DOHH2 (cell line): ENCODE measurements at regions not wholly inside any gene's neighbourhood (a gene's known extent, or its start where the extent isn't known, plus 50 kb on each side); places are given as distances from the start of the nearest gene placed in this dataset.
"Not testable (repeated sequence)": the region's sequence is repeated elsewhere in the genome, so short reads cannot be mapped to it uniquely, and the experiment has no call there.

Experiments used
- H3F3A ChIP-seq: fragments of 200-600 bp; sonication (generic), shearing (Covaris generic); 2 replicates; pipeline ENCODE4 v1.6.0; 2016; ENCODE audit warnings: antibody characterized with exemption, mild to moderate bottlenecking; ENCODE audit not compliant: control insufficient read depth, insufficient read depth
- H3K27ac ChIP-seq: fragments of 200-600 bp; sonication (generic); 2 replicates; pipeline ENCODE4 v1.5.1; 2014; ENCODE audit warnings: low read depth, mild to moderate bottlenecking, low read length, moderate library complexity
- H3K27me3 ChIP-seq: fragments of 200-600 bp; sonication (generic); 2 replicates; pipeline ENCODE4 v1.6.1; 2014; ENCODE audit warnings: mild to moderate bottlenecking, low read length, mixed read lengths; ENCODE audit not compliant: control insufficient read depth
- H3K36me3 ChIP-seq: fragments of 200-600 bp; sonication (generic); 2 replicates; pipeline ENCODE4 v1.6.1; 2014; ENCODE audit warnings: mild to moderate bottlenecking, low read length, moderate library complexity, mixed read lengths; ENCODE audit not compliant: control insufficient read depth
- H3K4me1 ChIP-seq: fragments of 200-600 bp; sonication (generic); 2 replicates; pipeline ENCODE4 v1.6.1; 2014; ENCODE audit warnings: mild to moderate bottlenecking, low read length, mixed read lengths; ENCODE audit not compliant: control insufficient read depth
- H3K4me2 ChIP-seq: fragments of 200-600 bp; sonication (generic); 2 replicates; pipeline ENCODE4 v1.6.0; 2014; ENCODE audit warnings: mild to moderate bottlenecking, low read length, moderate library complexity
- H3K4me3 ChIP-seq: fragments of 200-600 bp; sonication (generic); 2 replicates; pipeline ENCODE4 v1.5.1; 2014; ENCODE audit warnings: mild to moderate bottlenecking, low read length, mixed read lengths
- H3K79me2 ChIP-seq: fragments of 200-600 bp; sonication (generic); 2 replicates; pipeline ENCODE4 v1.6.1; 2014; ENCODE audit warnings: mild to moderate bottlenecking, low read length, mixed read lengths; ENCODE audit not compliant: control insufficient read depth
- H3K9me2 ChIP-seq: fragments of 200-600 bp; sonication (generic); replicated peaks from 2 replicates; pipeline ENCODE4 v1.6.1; 2014; ENCODE audit warnings: mild to moderate bottlenecking, low read length, mixed read lengths; ENCODE audit not compliant: control insufficient read depth
- H3K9me3 ChIP-seq: fragments of 200-600 bp; sonication (generic); 2 replicates; pipeline ENCODE4 v1.6.1; 2014; ENCODE audit warnings: antibody characterized with exemption, low read length, mixed read lengths; ENCODE audit not compliant: control insufficient read depth, insufficient read depth
- H4K20me1 ChIP-seq: fragments of 200-600 bp; sonication (generic); 2 replicates; pipeline ENCODE4 v1.6.0; 2014; ENCODE audit warnings: low read depth, mild to moderate bottlenecking, antibody characterized with exemption, low read length, moderate library complexity; ENCODE audit not compliant: control insufficient read depth, insufficient read depth

DNA sequence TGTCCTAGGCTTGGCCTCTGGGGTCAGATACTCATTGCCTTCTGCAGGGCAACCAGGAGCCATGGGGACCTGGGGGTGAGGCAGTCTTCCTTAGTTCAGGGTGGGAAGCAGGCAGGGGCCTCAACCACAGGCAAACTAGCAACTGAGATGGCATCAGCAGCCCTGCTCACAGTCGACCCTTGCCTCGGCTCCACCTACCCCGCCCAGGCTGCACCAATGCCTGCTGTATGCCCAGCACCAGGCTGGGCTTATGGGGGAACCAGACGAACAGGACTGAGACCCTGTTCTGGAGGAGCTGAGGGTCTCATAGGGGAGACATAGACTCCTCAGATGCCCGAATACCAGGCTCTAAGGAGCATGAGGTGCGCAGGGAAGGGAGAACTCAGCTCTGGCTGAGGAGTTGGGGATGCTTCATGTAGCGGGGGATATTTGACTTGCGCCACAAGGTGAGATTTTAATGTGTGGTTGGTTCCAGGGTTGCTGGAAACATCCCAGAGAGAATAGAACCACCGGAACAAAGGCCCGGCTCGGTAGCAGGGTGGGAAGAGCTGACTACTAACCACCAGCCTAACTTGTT, 78.4 kb upstream of the GOLGA6L4 start:
- H3K79me2 ChIP-seq, H3K36me3 ChIP-seq: not testable (repeated sequence)

DNA sequence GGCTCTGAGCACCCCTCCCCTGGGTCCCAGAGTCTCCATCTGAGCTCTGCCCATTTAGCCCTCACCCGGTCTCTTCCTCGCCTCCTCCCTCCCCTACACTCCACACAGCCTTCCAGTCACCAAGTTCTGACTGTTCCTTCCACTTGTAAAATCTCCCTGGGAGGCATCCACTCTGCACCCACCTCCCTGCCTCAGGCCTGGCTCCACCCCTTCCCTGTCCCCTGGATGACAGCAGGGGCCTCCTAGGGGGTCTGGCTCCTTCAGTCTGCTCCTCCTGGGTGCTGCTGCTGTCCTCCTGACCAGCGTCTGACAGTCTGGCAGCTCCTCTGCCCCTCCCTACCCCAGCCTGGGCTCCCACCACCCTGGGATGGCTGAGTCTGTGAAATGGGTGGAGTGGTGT, 77.7 kb upstream of the GOLGA6L4 start:
- H3F3A ChIP-seq, H3K4me3 ChIP-seq, H3K4me1 ChIP-seq, H3K27me3 ChIP-seq, H4K20me1 ChIP-seq, H3K4me2 ChIP-seq, H3K36me3 ChIP-seq, H3K27ac ChIP-seq, H3K9me3 ChIP-seq, H3K79me2 ChIP-seq, H3K9me2 ChIP-seq: not testable (repeated sequence)

More for the DNA sequence above, 78.4 kb upstream of the GOLGA6L4 start:
- H3K4me2 ChIP-seq, H3K9me3 ChIP-seq, H4K20me1 ChIP-seq, H3K4me3 ChIP-seq, H3F3A ChIP-seq, H3K27ac ChIP-seq, H3K27me3 ChIP-seq, H3K4me1 ChIP-seq, H3K9me2 ChIP-seq: not testable (repeated sequence)

DNA sequence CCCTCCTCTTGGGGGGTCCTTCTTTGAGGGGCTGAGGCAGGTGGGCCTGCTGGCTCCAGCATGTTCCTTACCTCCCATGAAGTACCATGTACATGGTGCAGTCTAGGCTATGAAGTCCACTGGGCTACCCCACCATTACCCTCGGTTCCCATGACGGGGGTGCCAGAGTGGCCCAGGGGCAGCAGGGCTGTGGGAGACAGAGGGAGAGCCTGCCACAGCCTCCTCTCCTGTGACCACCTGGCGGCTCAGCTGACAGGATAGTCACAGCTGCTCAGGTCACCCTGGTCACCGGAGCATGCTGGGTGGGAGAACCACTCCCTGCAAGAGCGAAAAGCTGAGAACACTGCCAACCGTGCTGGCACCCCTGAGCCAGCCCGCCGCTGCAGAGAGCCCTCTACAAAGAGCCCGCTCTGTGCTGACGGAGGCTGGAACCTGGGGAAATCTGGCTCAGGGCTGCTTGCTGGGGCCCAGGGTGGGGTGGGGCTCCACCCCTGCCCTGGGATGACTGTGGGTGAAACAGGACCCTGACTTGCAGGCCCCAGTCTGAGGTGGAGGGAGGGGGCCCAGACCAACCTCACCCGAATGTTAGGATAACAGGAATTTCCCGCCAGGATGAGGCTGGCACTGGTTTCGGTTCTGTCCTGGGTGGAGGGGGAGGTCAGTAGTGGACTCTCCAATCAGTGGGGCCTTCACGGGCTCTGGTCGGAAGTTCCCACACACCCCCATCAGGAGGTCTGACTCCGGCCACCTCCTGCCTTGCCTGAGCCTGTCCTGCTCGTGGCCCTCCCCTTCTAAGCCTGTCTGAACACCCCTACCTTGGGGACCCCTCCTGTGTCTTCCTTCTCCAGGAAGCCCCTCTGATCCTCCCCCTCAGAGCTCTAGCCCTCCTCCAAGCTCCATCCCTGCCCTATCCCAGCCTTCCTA, 76.0 kb upstream of the GOLGA6L4 start:
- H3K9me2 ChIP-seq, H4K20me1 ChIP-seq, H3K9me3 ChIP-seq, H3K36me3 ChIP-seq, H3K79me2 ChIP-seq, H3K4me1 ChIP-seq, H3K4me2 ChIP-seq, H3K4me3 ChIP-seq, H3K27ac ChIP-seq, H3F3A ChIP-seq, H3K27me3 ChIP-seq: not testable (repeated sequence)

- H3K79me2 ChIP-seq, H3K4me1 ChIP-seq, H3F3A ChIP-seq, H3K9me3 ChIP-seq, H3K27me3 ChIP-seq, H3K9me2 ChIP-seq, H4K20me1 ChIP-seq, H3K36me3 ChIP-seq, H3K4me2 ChIP-seq, H3K27ac ChIP-seq, H3K4me3 ChIP-seq: not testable (repeated sequence)
Observed at GRCh38 chr15:84164423-84165292, 70.9 kb upstream of the GOLGA6L4 start.

- not testable (repeated sequence) for H3K4me3 ChIP-seq, H4K20me1 ChIP-seq, H3K9me2 ChIP-seq, H3K4me1 ChIP-seq, H3K36me3 ChIP-seq, H3F3A ChIP-seq, H3K79me2 ChIP-seq, H3K4me2 ChIP-seq, H3K27ac ChIP-seq, H3K27me3 ChIP-seq, H3K9me3 ChIP-seq
Observed at GRCh38 chr15:84170029-84170428, 65.5 kb upstream of the GOLGA6L4 start.

DNA sequence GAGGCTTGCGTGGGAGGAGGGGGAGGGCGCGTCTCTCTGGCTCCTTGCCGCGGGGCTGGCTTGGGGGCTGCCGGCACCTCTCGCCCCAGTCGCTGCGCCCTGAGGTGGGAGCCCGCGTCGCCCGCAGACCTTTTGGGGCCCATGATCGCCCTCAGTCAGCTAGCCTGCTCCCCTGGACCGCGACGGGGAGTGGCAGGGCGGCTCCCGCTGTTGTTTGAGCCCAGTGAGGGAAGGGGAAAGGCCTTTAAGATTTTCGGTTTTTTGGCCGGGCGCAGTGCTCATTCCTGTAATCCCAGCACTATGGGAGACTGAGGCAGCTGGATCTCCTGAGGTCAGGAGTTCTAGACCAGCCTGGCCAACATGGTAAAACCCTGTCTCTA, 62.4 kb upstream of the GOLGA6L4 start:
- not testable (repeated sequence) for H3K27ac ChIP-seq, H3K79me2 ChIP-seq, H3F3A ChIP-seq, H3K4me1 ChIP-seq, H4K20me1 ChIP-seq, H3K27me3 ChIP-seq, H3K4me3 ChIP-seq, H3K9me3 ChIP-seq, H3K9me2 ChIP-seq, H3K36me3 ChIP-seq, H3K4me2 ChIP-seq
